DND-41 (cell line): ENCODE measurements at regions not wholly inside any gene's neighbourhood (a gene's known extent, or its start where the extent isn't known, plus 50 kb on each side); places are given as distances from the start of the nearest gene placed in this dataset.

Source experiments
- ATAC-seq: fragments of 200-7000 bp; cut with Tn5 transposase; 3 replicates; pipeline ENCODE4 v1.9.1; 2021; ENCODE audit warnings: low read depth; ENCODE audit not compliant: insufficient read depth
- DNase-seq: peaks from one replicate; pipeline ENCODE4 v3.0.0-alpha.2; 2020
- H2AFZ ChIP-seq: 2 replicates; pipeline ENCODE4 v1.6.0; 2012; ENCODE audit warnings: low read depth, low read length
- H3K27ac ChIP-seq: 2 replicates; pipeline ENCODE4 v1.5.1; 2012; ENCODE audit warnings: low read length, inconsistent platforms
- H3K27me3 ChIP-seq: fragments of 200-600 bp; sonication (generic); 2 replicates; pipeline ENCODE4 v1.6.0; 2012; ENCODE audit warnings: low read length, mild to moderate bottlenecking, inconsistent platforms; ENCODE audit not compliant: insufficient read depth, poor library complexity
- H3K36me3 ChIP-seq: 2 replicates; pipeline ENCODE4 v1.5.1; 2012; ENCODE audit warnings: low read length, inconsistent platforms; ENCODE audit not compliant: insufficient read depth
- H3K4me1 ChIP-seq: 2 replicates; pipeline ENCODE4 v1.5.1; 2012; ENCODE audit warnings: mild to moderate bottlenecking, low read length; ENCODE audit not compliant: insufficient read depth
- H3K4me2 ChIP-seq: 2 replicates; pipeline ENCODE4 v1.6.0; 2012; ENCODE audit warnings: mild to moderate bottlenecking, moderate library complexity, low read length, inconsistent platforms; ENCODE audit not compliant: insufficient read depth
- H3K4me3 ChIP-seq, 2 experiments: fragments of 200-600 bp in 1 of 2; shearing (Covaris generic) in 1 of 2; 2 replicates each; pipeline ENCODE4 v1.5.1; 2012 to 2016; ENCODE audit warnings: inconsistent platforms in 2 of 2, low read length in 2 of 2, mild to moderate bottlenecking in 2 of 2, low read depth in 1 of 2, moderate library complexity in 1 of 2
- H3K79me2 ChIP-seq: 2 replicates; pipeline ENCODE4 v1.6.0; 2012; ENCODE audit warnings: low read length, inconsistent platforms; ENCODE audit not compliant: insufficient read depth
- H3K9ac ChIP-seq: 2 replicates; pipeline ENCODE4 v1.6.0; 2012; ENCODE audit warnings: low read depth, mild to moderate bottlenecking, inconsistent platforms, low read length, moderate library complexity
- H3K9me3 ChIP-seq: 2 replicates; pipeline ENCODE4 v1.5.1; 2012; ENCODE audit warnings: low read length, moderate library complexity, mild to moderate bottlenecking, inconsistent platforms; ENCODE audit not compliant: insufficient read depth, severe bottlenecking
- H4K20me1 ChIP-seq: 2 replicates; pipeline ENCODE4 v1.6.0; 2012; ENCODE audit warnings: low read length; ENCODE audit not compliant: insufficient read depth
- EZH2 ChIP-seq: IDR thresholded peaks from 3 replicates; pipeline ENCODE4 v1.6.1; 2012; ENCODE audit warnings: borderline replicate concordance, low read depth, mild to moderate bottlenecking, moderate library complexity, low read length, inconsistent platforms; ENCODE audit not compliant: severe bottlenecking
- TF ChIP-seq, protein P1 (sequence below): IDR thresholded peaks from 2 replicates; pipeline ENCODE4 v1.5.1; 2012; ENCODE audit warnings: borderline replicate concordance, low read length, moderate library complexity, mild to moderate bottlenecking; ENCODE audit not compliant: poor library complexity, severe bottlenecking; ENCODE audit errors: extremely low read depth

DNA sequence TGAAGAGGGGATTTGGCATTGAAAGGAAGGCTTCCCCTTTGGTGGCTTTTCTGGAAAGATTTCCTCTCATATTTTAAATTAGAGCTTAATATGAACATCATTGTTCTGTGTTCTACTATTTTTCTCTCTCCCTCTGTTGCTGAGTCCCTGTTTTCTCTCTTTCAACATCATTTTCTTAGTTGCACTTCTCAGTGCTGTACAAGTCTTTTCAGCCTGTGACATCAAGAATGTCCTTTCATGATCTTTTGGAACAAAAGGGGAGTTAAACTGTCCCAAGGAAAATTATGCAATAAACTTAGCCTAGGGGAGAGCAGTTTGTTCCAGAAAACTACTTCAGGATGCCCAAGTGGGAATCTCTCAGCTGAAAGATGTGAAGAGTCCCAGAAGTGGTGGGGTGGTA lies 325.1 kb downstream of the IL20RB start:
- H4K20me1 ChIP-seq = no peaks in the 10 kb centered on the region
- ATAC-seq = no peak
- H3K4me1 ChIP-seq = no peaks in the 10 kb centered on the region
- H3K79me2 ChIP-seq = no peaks in the 10 kb centered on the region
- no peak for DNase-seq
- H3K27ac ChIP-seq = no peak overlapping the region
- H3K9me3 ChIP-seq = no peaks in the 10 kb centered on the region
- H3K4me2 ChIP-seq = no peak overlapping the region
- peaks cover 19% of the 10 kb centered on the region for H3K27me3 ChIP-seq
- no peak overlapping the region for H2AFZ ChIP-seq
- no peak overlapping the region for H3K9ac ChIP-seq
- no peaks in the 10 kb centered on the region for H3K36me3 ChIP-seq
- no peak for TF ChIP-seq EZH2
- TF ChIP-seq, protein P1, sequence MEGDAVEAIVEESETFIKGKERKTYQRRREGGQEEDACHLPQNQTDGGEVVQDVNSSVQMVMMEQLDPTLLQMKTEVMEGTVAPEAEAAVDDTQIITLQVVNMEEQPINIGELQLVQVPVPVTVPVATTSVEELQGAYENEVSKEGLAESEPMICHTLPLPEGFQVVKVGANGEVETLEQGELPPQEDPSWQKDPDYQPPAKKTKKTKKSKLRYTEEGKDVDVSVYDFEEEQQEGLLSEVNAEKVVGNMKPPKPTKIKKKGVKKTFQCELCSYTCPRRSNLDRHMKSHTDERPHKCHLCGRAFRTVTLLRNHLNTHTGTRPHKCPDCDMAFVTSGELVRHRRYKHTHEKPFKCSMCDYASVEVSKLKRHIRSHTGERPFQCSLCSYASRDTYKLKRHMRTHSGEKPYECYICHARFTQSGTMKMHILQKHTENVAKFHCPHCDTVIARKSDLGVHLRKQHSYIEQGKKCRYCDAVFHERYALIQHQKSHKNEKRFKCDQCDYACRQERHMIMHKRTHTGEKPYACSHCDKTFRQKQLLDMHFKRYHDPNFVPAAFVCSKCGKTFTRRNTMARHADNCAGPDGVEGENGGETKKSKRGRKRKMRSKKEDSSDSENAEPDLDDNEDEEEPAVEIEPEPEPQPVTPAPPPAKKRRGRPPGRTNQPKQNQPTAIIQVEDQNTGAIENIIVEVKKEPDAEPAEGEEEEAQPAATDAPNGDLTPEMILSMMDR = no peak
- H3K4me3 ChIP-seq = no peak overlapping the region

DNA sequence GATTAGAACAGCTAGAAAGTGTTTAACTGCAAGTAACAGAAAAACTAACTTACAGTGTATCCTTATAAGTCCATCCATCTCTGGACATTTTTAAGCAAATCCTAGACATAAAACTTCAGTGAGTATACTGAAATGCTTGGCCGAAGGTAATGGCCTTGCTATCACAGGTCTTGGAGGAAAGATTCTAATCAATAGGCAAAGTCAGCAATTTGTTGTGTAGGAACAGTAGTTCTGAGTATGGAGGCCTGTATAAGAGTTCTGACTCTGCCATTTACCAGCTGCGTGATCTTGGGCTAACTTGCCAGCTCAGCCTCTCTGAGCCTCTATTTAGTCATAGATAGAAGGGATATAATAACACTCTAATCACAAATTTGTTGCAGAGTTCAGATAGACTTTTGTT lies 328.1 kb downstream of the IL20RB start:
- Histone ChIP-seq H3K9me3 (no peaks in the 10 kb centered on the region), H3K4me2 (no peak overlapping the region), H3K4me1 (no peaks in the 10 kb centered on the region), H3K4me3 (no peak overlapping the region), H3K36me3 (no peaks in the 10 kb centered on the region), H2AFZ (no peak overlapping the region), H3K27me3 (peaks cover 18% of the 10 kb centered on the region), H3K9ac (no peak overlapping the region), H3K79me2 (no peaks in the 10 kb centered on the region), H3K27ac (no peak overlapping the region), H4K20me1 (no peaks in the 10 kb centered on the region)
- ATAC-seq (no peak), DNase-seq (no peak)
- no peak for TF ChIP-seq EZH2
- TF ChIP-seq, protein P1 = no peak

DNA sequence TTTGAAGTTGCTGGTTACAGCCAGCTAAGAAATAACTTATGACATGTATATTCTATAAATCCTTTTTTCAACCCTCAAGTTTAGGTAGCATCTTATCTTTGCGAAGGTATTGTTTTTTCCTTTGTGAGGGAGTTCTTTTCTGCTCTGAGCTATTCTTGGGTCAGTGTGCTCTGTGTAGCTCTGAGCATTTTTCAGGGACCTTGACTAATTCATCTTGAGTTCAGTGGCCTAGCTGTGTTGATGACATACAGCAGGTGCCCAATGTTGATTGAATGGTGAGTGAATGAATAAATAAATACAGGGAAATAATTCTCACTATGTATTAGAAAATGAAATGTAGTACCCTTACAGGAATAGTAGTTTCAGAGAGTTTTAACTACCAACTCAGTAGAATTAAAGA lies 335.3 kb downstream of the IL20RB start:
- Histone ChIP-seq H3K79me2 (no peaks in the 10 kb centered on the region), H3K4me3 (no peak overlapping the region), H3K4me2 (no peak overlapping the region), H3K4me1 (no peaks in the 10 kb centered on the region), H3K27me3 (peaks cover 21% of the 10 kb centered on the region), H3K9me3 (no peaks in the 10 kb centered on the region), H3K36me3 (no peaks in the 10 kb centered on the region), H2AFZ (no peak overlapping the region), H4K20me1 (no peaks in the 10 kb centered on the region), H3K9ac (no peak overlapping the region), H3K27ac (no peak overlapping the region)
- DNase-seq (no peak), ATAC-seq (no peak)
- TF ChIP-seq, protein P1 = no peak
- no peak for TF ChIP-seq EZH2

DNA sequence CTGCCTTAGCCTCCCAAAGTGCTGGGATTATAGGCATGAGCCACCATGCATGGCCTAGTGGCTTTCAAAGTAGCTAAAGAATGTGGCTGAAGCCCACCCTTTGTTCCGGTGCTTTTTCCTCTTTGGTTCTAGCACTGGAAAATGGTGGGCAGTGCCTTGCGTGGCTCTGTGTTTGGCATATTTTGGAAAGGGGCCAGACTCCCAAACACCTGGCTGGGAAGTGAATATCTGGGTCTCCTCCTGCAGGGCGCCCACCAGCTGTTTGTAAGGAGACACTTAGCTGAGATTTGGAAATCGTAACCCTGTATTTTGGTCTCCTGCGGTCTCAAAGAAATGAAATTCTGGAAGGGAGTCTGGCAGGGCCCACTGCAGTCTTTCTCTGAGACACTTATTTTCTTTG lies 336.4 kb downstream of the IL20RB start:
- TF ChIP-seq, protein P1 = no peak
- TF ChIP-seq EZH2 = no peak
- H3K79me2 ChIP-seq = no peaks in the 10 kb centered on the region
- H3K9me3 ChIP-seq = no peaks in the 10 kb centered on the region
- H3K27me3 ChIP-seq = peaks cover 19% of the 10 kb centered on the region
- H3K9ac ChIP-seq = no peak overlapping the region
- DNase-seq (no peak), ATAC-seq (no peak)
- no peak overlapping the region for H3K4me2 ChIP-seq
- H3K4me3 ChIP-seq = no peak overlapping the region
- no peak overlapping the region for H2AFZ ChIP-seq
- no peak overlapping the region for H3K27ac ChIP-seq
- H3K4me1 ChIP-seq = no peaks in the 10 kb centered on the region
- H4K20me1 ChIP-seq = no peaks in the 10 kb centered on the region
- H3K36me3 ChIP-seq = no peaks in the 10 kb centered on the region
